Panc1 (cell line): ENCODE measurements at regions not wholly inside any gene's neighbourhood (a gene's known extent, or its start where the extent isn't known, plus 50 kb on each side); places are given as distances from the start of the nearest gene placed in this dataset.

Experiments
- ATAC-seq: fragments of 200-7000 bp; cut with Tn5 transposase; 2 replicates; pipeline ENCODE4 v1.9.1; 2020; ENCODE audit warnings: mild to moderate bottlenecking, moderate library complexity
- BruUV-seq: library from RNA; stranded (reverse); fragments of 400-500 nt; replicated peaks from 2 replicates; lab custom pipeline; 2021; lab: Mats Ljungman, UMichigan
- CTCF ChIA-PET: fragments of 300-600 bp; sonication (Branson Sonifier 250); formaldehyde crosslinking; loops from one replicate; lab custom pipeline; 2022; ENCODE audit warnings: antibody characterized with exemption; lab: Charles Lee
- POLR2A ChIA-PET: fragments of 300-600 bp; sonication (Branson Sonifier 250); formaldehyde crosslinking; loops from one replicate; lab custom pipeline; 2022; ENCODE audit warnings: antibody characterized with exemption; lab: Charles Lee
- DNase-seq: peaks from one replicate; pipeline ENCODE4 v3.0.0-alpha.2; 2010; ENCODE audit warnings: low read depth, low spot score
- H3K27ac ChIP-seq: 2 replicates; pipeline ENCODE4 v1.5.1; 2011; ENCODE audit warnings: mild to moderate bottlenecking, low read length, inconsistent platforms
- H3K27me3 ChIP-seq: fragments of 200-500 bp; sonication (Bioruptor generic); 2 replicates; pipeline ENCODE4 v1.6.0; 2014; ENCODE audit warnings: low read length, inconsistent platforms; ENCODE audit not compliant: control insufficient read depth, insufficient read depth
- H3K36me3 ChIP-seq: fragments of 200-500 bp; sonication (Bioruptor generic); 2 replicates; pipeline ENCODE4 v1.5.1; 2014; ENCODE audit warnings: inconsistent platforms, mild to moderate bottlenecking, low read length, moderate library complexity; ENCODE audit not compliant: control insufficient read depth, insufficient read depth
- H3K4me1 ChIP-seq: 2 replicates; pipeline ENCODE4 v1.5.1; 2011; ENCODE audit warnings: inconsistent platforms, mild to moderate bottlenecking, low read length, moderate library complexity; ENCODE audit not compliant: control insufficient read depth, insufficient read depth
- H3K4me3 ChIP-seq, 2 experiments: 2 replicates each; pipeline ENCODE4 v1.5.1; 2011 to 2012; ENCODE audit warnings: low read depth in 2 of 2, low read length in 2 of 2, mild to moderate bottlenecking in 2 of 2, inconsistent platforms in 1 of 2, moderate library complexity in 1 of 2
- H3K9me3 ChIP-seq: fragments of 200-500 bp; sonication (Bioruptor generic); 2 replicates; pipeline ENCODE4 v1.5.1; 2014; ENCODE audit warnings: low read depth, mild to moderate bottlenecking, inconsistent platforms, low read length, moderate library complexity; ENCODE audit not compliant: control insufficient read depth, insufficient read depth
- POLR2AphosphoS5 ChIP-seq: IDR thresholded peaks from 2 replicates; pipeline ENCODE4 v1.6.1; 2012; ENCODE audit warnings: mild to moderate bottlenecking, low read depth, low read length, moderate library complexity
- SIN3A ChIP-seq: IDR thresholded peaks from 2 replicates; pipeline ENCODE4 v1.6.1; 2012; ENCODE audit warnings: low read depth, mild to moderate bottlenecking, low read length, moderate library complexity, borderline replicate concordance; ENCODE audit not compliant: insufficient read depth
- TCF7L2 ChIP-seq: IDR thresholded peaks from 2 replicates; pipeline ENCODE4 v1.6.1; 2011; ENCODE audit warnings: mild to moderate bottlenecking, low read depth, low read length, inconsistent platforms
- in situ Hi-C: cut with HindIII; loops from 2 replicates; pipeline ENCODE4 v1.10.0; 2016; ENCODE audit warnings: low sequenced_read_pairs, low pct_unique_long_range_greater_than_20kb
- intact Hi-C: fragments of 100-400 bp; cut with micrococcal nuclease; formaldehyde crosslinking; loops from one replicate; pipeline ENCODE4 v1.10.0; 2022; ENCODE audit not compliant: unreplicated experiment
- TF ChIP-seq, protein P1 (sequence below): fragments of 450-650 bp; IDR thresholded peaks from 2 replicates; pipeline ENCODE4 v1.5.1; 2017; ENCODE audit warnings: mild to moderate bottlenecking

GRCh38 chr1:217137210-217137881 is 414.1 kb upstream of the ESRRG start:
- no peak for DNase-seq
- no peak for ATAC-seq
- Histone ChIP-seq H3K27me3 (peaks cover 8% of the 10 kb centered on the region; the same call in 1 of the 2 replicates), H3K9me3 (no peaks in the 10 kb centered on the region), H3K27ac (no peak overlapping the region), H3K4me1 (no peaks in the 10 kb centered on the region; the same call in 1 of the 2 replicates), H3K36me3 (no peaks in the 10 kb centered on the region), H3K4me3 (no peak overlapping the region)
- POLR2A ChIA-PET, result no interaction called here
- CTCF ChIA-PET, result no interaction called here
- in situ Hi-C loops (no loop called here), intact Hi-C loops (no loop called here)
- no TSS peak for BruUV-seq
- TF ChIP-seq POLR2AphosphoS5, result no peak
- TF ChIP-seq, protein P1, sequence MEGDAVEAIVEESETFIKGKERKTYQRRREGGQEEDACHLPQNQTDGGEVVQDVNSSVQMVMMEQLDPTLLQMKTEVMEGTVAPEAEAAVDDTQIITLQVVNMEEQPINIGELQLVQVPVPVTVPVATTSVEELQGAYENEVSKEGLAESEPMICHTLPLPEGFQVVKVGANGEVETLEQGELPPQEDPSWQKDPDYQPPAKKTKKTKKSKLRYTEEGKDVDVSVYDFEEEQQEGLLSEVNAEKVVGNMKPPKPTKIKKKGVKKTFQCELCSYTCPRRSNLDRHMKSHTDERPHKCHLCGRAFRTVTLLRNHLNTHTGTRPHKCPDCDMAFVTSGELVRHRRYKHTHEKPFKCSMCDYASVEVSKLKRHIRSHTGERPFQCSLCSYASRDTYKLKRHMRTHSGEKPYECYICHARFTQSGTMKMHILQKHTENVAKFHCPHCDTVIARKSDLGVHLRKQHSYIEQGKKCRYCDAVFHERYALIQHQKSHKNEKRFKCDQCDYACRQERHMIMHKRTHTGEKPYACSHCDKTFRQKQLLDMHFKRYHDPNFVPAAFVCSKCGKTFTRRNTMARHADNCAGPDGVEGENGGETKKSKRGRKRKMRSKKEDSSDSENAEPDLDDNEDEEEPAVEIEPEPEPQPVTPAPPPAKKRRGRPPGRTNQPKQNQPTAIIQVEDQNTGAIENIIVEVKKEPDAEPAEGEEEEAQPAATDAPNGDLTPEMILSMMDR, result no peak
- no peak for TF ChIP-seq TCF7L2

- no peaks in the 10 kb centered on the region for H3K9me3 ChIP-seq
Observed at GRCh38 chr1:217136895-217137205, 413.6 kb upstream of the ESRRG start.

DNA sequence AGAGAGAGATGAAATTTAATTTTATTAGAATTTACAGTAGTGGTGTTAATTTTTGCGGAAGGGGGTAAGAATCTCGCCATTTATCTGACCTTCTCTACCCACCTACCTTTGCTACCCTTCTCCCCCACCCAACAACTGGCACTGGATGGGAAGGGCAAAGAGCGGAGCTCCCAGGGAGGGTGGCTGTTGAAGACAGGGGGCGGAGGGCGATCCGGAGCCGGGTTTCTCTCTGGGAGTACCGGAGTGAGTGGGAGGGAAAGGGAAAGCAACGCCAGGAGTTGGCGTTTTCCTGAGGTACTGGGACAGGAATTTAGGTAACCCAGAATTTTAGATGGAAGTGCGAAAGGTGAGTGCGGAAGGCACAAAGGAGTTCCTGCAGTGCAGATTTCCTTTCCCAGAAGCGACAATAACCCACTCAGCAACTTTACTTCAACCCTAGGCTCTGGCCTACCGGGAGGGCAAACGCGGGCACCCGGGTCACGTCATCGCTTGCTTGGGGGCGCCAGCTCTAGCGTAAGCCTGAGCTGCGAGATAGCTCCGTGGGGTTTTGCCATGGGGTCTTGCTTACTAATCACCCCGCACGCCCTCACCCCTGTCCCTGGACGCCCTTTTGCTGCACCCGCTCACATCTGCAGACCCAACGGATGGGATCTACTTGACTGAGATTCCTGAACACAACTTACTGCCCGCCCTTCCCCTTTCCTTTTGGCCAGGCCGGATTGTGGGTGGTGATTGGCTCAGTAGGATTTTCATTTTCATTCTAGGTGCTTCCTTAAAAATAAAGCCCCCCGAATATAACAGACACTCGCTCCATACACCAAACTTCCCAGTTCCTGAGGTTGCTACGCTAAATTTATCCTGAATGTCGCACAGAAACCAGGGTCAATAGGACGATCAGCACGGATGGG is 413.0 kb upstream of the ESRRG start:
- no TSS peak for BruUV-seq
- intact Hi-C loops (no loop called here), in situ Hi-C loops (no loop called here)
- CTCF ChIA-PET, result no interaction called here
- DNase-seq (no peak), ATAC-seq (no peak)
- Histone ChIP-seq H3K9me3 (no peaks in the 10 kb centered on the region), H3K27ac (no peak overlapping the region), H3K27me3 (peaks cover 8% of the 10 kb centered on the region; the same call in 1 of the 2 replicates), H3K4me1 (no peaks in the 10 kb centered on the region; the same call in 1 of the 2 replicates), H3K36me3 (no peaks in the 10 kb centered on the region), H3K4me3 (peak overlapping the region in 1 of 2 experiments; percentile 33; a peak in 1 of 4 replicates)
- TF ChIP-seq, protein P1, result no peak
- TF ChIP-seq SIN3A (no peak), TCF7L2 (no peak)
- POLR2A ChIA-PET, result no interaction called here

More at GRCh38 chr1:217136895-217137205, 413.6 kb upstream of the ESRRG start:
- intact Hi-C loops (no loop called here), in situ Hi-C loops (no loop called here)
- Histone ChIP-seq H3K27ac (no peak overlapping the region), H3K36me3 (no peaks in the 10 kb centered on the region), H3K4me3 (no peak overlapping the region), H3K27me3 (peaks cover 8% of the 10 kb centered on the region; the same call in 1 of the 2 replicates), H3K4me1 (no peaks in the 10 kb centered on the region; the same call in 1 of the 2 replicates)
- TF ChIP-seq, protein P1, result no peak
- no peak for TF ChIP-seq POLR2AphosphoS5
- POLR2A ChIA-PET, result no interaction called here
- DNase-seq, result no peak
- CTCF ChIA-PET, result no interaction called here
- no peak for ATAC-seq
- BruUV-seq, result no TSS peak
